Islet precursor cell (in vitro differentiated cells): ENCODE measurements at regions not wholly inside any gene's neighbourhood (a gene's known extent, or its start where the extent isn't known, plus 50 kb on each side); places are given as distances from the start of the nearest gene placed in this dataset.

Experiments used
- DNase-seq: peaks from one replicate; pipeline ENCODE4 v3.0.0-alpha.2; 2018

DNA sequence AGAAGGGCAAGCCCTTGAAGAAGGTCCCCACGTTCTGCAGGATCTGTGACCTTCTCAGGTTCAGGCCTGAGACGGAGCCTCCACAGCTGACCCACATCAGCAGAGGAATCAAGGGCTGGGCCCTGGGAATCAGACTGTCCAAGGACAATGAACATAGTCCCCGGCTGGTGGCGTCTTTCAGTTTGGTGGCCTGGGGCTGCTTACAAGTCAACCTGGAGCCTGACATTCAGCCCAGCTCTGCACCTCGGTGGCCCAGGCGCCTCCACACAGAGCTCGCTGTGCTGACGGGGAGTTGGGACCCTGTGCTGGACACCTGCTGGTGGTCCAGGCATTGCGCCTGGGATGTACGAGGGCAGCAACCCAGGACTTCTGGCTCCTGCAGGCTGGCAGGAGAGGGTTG lies 523.5 kb downstream of the TBC1D22A start:
- no peak for DNase-seq

DNA sequence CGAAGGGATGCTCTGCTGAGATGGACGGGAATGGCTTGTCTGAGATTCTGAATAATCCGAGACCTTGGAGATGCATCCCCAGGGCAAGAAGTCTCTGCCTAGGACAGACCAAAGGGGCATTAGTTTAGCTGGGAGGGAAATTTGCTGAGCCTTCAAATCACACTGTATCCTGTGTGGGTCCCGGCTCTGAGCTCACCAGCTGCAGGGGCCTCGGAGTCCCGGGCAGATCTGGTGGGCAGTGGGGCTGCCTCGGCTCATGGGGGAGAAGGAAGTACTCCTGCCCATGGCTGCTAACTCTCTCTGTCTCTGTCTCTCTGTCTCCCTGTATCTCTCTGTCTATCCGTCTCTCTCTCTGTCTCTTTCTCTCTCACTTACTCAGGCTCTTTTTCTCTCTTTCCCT lies 522.4 kb downstream of the TBC1D22A start:
- DNase-seq, result no peak

DNA sequence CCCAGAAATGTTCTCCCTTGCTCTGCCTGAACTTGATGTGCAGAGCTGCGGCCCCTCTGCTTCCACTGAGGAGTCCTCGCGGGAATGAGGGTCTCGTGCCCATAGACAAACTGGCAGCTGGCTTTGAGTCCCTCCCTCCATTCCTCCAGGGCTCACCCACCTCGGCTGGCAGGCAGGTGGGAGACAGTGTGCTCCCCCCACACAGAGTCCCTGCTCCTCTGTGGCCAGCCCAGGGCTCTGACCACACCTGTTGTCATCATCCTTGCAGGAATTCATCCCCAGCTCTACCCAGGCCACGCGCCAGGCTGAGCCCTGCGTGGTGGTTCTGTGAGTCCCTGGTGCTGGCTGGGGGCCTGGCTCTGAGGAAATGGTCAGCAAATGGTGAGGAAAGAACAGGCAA lies 521.9 kb downstream of the TBC1D22A start:
- DNase-seq, result no peak

DNA sequence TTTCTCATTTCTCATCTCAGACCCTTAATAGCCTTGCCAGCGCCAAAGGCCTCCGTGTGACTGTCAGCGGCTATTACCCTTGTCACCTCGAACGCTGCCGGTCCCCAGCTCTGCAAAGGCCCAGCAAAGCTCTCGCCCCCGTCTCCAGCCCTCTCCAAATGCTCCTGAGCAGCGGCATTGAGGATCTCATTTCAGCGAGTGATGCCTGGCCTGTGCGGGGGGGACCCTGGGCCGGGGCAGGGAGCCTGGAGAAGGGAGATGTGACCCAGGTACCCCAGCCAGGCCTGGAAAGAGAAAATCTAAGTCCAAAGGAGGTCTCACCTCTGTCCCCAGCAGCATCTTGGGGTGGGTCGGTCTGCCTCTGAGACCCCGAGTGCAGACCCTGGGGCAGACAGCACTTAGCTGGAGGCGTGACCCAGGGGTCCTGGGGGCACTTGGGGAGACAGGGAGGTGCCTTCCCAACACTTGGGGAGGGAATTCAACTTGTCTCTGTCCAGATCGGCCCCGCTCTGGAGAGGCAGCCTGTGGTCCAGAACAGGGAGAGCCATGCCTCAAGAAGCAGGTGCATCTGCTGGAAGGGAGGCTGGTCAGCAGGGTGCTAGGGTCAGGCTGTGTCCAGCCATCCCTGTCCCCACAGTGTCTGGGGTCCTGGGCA lies 521.3 kb downstream of the TBC1D22A start:
- DNase-seq, result no peak

DNA sequence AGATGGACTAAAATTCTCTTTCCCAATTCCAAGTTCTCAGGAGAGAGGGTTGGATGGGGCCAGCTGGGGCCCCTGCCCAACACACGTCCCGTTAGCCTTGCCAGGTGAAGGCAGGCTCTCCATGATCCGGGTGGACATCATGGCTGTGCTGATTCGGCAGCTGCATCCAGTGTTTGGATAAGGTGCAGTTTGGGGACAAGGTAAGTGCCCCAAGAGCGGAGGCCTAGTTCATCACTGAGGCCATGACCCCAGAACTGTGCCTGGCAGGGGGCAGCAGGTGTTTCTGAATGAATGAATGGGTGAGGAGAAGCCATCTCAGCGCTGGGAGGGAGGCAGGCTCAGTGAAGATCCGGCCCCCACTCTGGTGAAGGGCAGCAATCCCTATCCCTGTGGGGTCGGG lies 520.4 kb downstream of the TBC1D22A start:
- DNase-seq, result no peak

DNA sequence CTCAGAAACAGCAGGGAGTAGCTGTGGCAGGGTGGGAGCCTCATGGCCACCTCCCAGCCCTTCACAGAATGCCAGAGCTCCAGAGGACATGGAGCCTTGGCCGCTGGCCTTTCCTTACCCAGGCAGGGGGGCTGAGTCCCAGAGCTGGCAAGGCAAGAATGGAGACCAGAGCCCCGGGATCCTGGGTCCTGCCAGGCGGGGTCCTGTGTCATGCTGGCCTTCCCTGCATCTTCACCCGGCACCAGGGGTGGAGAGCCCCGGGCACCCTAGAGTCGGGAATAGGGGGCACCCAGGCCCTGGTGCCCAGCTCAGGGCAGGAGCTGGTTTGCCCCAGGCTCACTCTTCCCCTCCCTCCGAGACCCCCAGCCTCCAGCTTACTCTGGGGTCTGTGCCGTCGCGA lies 519.9 kb downstream of the TBC1D22A start:
- DNase-seq, result no peak

DNA sequence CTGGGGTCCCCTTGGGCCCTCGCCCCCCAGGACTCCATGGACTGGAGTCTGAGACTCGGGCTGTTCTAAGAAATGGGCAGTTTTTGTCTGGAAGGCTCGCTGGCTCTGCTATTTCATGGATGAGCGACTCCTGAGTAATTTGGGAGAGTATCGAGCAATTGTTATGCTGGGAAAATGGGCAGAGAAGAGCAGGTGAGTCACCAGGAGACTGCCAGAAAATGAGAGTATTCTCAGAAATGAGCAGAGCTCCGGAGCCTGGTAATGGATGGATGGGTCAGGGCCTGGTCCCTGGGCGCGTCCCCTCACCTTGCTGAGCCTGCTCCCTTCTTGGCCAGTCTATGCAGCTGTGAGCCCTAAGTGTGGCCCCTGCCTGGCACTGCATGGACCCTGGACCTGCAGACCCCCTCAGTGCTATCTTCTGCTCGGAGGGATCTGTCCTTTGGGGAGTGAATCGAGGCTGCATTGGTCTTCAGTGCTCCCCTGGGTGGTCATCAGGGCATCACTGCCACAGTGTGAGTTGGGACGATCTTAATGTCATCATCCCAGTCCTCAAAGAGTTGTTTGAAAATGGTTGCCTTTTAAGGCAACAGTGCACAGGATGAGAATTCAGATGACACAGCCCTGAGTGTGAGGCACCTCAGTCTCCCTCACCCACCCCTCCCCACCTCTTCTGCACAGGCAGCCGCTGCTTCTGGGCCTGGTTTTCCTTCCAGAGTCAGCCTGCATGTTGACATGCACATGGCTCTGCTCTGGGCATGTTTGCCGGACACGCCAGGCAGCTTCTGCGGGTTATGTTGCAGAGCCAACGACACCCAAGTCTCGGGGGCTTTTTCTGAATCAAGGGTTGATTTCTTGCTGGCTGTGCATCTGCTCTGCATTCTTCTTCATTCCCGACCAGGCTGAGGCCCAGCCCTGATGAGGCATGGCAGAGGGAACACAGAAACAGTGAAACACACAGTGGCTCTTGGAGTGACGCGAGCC lies 519.0 kb downstream of the TBC1D22A start:
- no peak for DNase-seq

DNA sequence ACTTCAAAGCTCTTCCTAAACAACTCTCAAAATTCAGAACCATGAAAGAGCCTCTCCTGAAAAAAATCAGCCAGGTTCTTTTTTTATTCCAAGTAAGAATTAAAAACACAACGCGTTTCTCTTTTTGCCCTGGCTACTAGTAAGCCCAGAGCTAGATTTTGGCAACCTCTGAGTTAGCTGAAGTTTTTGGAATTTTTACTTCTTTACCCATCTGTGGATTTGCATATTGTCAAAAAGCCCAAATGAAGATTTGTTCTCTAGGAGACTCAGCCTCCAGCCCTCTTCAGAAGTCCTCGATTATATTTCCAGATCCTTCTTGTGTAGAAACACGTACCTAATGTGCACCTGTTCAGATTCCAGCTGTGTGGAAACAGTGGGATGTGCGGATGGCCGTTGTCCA lies 517.9 kb downstream of the TBC1D22A start:
- no peak for DNase-seq

DNA sequence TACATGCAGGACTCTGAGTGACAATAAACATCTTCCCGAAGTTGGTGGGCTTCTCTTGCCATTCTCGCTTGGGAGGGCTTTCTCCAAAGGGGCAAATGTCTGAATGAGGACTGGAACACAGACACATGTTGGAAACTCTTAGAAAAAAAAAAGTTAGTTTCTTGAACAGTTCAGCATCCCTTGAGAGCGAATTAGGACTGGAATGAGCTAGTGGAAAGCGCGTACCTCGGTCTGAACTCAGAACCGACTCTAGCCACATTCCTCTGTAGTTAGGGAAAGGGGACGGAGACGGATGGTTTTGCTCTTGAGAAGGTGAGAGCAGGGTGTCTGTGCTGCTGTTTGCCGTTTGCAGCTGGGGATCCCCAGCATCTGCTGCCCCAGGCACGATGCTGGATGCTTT lies 517.3 kb downstream of the TBC1D22A start:
- no peak for DNase-seq

DNA sequence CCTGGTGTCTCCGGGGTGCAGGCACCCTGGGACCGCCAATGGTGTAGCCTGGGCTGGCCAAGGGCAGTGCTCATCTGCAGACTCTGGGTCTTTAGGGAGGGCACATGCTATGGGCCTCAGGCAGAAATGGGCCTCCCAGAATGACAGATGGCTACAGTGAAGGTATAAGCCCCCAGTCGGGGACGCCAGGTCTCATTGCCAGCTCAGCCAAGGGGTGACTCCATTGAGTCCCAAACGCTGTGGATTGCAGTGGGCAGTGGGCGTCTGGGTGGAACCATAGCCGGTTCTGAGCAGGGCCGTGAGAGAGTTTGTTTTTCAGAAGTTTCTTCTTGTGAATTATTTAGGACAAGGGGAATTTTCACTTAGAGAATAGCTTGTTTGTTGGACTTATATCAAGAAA lies 516.9 kb downstream of the TBC1D22A start:
- no peak for DNase-seq

DNA sequence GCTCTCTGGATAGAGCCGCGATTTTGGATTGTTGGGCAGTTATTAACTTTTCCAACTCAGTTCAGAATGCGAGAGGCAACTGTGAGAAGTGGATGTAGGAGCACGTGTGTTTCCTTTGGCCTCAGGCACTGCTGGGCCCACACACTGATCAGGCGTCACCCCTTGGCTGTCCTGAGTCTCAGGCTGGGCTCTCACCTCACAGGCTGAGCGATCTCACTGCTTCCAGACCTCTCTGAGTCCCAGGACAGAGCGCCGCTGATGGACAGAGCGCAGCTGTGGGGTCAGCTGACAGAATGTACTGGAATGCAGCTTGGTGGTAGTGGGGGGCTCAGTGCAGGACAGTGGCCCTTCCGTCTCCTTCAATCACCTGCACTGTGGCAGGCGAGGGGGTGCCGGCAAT lies 516.2 kb downstream of the TBC1D22A start:
- DNase-seq, result no peak

DNA sequence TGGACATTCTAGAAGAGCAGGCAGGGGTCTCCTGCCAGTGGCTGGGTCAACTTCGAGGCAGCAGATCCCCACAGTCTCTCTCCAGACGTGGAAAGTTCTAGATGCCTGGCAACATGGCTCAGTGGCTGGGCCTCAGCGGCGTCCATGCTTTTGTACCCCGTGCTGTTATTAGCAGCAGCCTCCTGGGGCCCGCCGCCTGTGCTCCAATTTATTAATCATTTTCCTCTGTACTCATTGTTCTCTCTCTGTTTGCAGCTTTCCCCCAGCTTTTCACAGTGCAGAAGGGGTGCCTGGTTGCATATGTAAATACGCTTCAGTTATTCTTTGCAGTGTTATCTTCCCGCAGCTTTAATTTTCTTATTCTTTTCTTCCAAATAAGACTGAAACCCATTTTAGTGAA lies 515.1 kb downstream of the TBC1D22A start:
- DNase-seq, result no peak

DNA sequence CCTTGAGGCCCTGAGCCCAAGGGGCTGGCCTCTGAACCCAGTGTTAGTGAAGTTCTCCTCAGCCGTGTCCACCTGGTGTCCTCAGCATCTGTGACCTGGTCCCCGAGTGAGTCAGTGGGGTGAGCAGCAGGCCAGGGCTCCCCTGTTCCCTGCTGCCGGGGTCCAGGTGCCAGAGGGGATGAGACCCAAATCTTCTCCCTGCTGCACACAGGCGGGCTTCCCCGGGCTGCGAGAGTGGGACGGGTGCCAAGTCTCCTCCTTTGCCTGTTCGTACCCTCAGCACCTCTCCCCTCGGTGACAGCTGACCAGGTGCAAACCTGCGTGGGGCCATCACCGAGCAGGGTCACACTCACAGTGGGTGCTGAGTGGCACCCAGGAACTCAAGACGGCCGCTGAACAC lies 514.5 kb downstream of the TBC1D22A start:
- no peak for DNase-seq

DNA sequence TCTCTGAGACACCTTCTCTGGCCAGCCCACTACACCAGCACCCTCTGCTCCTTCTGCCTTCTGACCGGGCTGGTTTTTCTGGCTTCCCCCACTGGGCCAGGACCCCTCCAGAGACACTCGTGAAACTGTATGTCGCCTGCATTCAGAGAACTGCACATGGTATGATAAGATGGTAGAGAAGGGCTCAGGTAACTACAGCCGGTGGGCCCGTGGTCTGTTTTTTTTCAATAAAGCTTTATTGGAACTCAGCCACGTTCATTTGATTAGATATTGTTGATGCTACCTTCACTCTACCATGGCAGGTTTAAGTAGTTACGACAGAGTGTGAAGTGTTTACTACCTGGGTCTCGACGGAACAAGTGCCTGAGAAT lies 514.0 kb downstream of the TBC1D22A start:
- DNase-seq, result no peak

DNA sequence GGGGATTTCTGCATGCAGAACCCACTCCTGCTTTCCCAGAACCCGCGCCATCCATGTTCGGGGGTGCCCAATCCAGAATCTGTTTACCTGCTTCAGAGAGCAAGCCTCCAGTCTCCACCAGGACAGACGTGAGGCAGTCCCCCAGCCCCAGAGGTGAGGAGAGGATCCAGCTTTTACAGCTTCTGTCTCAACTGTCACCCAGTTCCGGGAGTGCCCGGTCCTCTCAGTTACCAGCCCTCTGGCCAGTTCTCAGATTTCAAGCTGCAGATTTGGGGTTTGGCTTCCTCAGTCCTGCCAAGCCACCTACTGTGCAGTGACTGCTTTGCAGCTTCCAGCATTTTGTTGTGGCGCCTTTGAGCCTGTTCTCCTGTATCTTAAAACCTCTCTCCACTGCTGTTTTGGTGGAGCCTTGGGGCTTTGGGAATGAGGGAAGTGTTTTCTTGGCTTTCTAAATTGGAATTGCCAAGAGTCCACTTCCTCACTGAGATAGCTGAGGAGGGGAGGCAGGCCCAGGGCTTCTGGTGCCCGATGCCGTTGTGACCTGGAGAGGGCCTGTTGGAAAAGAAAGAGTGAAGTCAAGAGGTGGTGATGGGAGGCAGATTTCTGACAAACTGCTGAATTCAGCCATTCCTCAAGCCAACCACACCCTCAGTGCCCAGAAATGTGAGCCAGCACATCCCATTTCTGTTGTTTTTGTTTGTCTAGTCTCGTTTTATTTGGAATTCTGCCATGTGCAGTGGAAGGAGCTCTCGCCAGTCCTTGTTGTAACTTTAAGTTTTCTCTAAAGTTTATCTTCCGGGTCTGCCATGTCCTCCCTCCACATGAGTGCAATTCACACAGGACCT lies 513.4 kb downstream of the TBC1D22A start:
- DNase-seq, result no peak

DNA sequence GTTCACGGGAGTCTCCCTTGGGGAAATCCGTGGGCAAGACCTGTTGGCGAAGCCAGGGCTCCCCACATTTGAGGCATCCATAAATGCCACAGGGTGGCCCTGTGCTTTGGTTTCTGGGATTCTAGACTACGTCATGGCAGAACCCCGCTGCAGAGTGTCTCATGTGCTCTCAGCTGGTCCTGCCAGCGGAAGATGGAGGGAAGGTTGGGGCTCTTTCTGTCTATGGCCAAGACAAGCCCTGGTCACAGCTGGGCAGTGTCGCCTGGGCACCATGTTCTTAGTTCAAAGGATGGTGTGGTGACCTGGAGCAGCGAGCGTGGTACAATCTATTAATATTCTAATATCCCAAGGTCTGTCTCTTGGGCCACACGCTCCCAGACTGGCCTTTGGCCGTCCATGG lies 511.7 kb downstream of the TBC1D22A start:
- no peak for DNase-seq

DNA sequence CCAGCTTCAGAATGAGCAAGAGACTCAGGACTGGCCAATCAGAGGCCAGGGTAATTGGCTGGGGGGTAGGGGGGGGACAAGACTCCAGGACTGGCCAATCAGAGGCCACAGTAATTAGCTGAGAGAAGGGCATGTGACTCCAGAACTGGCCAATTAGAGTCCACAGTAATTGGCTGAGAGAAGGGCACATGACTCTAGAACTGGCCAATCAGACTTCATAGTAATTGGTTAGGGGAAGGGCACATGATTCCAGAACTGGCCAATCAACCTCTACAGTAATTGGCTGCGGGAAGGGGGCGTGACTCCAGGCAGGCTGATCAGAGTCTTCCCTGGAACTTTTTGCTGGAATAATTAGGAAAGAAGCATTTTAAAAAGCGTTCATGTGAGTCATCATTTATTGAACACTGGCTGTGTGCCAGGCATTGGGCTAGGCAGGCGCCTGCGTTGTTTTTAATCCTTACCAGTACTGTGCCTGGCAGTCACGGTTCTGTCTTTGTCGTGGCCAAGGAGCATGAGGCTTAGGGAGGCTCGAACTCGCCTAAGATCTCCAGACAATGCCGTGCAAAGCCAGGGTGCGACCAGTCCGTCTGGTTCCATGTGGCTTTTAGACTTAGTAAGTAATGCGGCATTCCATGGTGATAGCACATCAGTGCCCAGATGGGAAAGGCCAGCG lies 508.1 kb downstream of the TBC1D22A start:
- DNase-seq, result no peak

DNA sequence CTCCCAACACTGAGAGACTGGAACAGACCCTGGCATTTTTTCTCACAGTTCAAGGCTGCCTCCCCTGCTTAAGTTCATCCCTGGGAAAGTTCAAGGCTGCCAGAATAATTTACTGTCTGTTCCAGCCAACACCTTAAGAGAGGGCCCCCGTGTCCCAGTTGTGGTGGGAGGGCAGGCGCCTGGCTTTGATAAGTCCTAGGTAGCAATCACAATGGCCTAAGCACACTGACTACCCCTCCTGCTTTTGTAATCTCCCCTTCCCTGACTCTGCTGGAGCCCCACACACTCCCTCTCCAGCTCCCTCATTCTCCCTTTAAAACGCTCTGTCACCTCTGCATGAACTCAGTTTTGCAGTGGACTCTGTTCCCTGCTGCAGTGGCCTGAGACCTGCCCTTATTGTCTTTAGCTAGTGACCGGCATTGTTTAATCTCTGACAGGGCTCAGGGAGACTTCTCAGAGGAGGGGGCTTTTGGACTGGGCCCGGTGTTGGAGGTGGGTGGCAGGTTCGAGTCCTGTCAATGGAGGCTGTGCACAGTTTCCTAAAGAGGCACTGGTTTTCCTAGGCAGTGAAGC lies 507.2 kb downstream of the TBC1D22A start:
- DNase-seq, result no peak

DNA sequence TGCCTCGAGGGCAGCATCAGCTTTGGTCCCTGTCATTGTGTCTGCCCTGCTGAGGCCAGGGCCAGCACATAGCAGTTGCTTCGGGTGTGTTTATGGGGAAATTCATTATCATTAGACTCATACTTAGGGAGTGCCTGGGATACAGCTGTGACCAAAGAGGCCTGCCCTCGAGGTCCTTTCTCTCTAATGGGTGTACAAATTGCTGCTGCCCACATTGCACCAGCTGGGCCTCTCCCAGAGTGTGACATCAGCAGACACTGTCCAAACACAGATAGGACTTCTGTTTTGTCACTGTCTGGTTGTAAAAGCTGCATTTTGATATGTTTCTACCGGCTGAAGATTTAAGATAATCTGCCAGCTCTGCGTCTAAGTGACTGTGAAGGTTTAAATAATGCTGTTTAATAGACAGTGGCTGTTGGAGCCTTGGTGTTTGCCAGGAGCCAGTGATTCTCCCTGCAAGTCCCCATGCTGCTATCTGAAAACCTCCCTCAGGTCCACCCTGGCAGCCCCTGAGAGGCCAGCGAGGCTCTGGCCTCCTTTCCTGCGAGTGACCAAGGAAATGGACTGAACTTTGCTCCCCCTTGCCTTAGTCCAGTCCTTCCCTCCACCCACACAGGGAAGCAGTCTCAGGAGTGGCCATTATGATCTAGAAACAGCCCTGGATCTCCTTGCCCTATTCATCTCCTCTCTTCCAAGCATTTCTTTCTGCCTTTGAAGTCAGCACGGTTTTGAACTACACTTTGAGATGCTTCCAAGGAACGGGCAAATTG lies 505.2 kb downstream of the TBC1D22A start:
- DNase-seq, result no peak

DNA sequence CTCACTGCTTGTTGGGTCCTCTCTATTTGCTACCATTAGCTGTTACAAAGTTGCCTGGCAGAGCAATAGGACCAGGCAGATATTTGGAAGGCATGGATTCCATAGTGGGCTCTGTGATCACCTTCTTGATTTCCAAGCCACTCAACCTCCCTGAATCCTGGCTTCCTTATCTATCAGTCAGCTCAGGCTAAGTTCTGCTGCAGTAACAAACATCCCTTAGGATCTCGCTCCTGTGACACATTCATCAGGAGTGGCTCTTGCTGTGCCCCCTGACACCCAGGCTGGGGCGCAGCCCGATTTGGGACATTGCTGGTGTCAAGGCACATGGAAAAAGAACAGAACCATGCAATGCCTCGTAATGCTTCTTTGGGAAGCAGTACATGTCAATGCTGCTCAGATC lies 503.9 kb downstream of the TBC1D22A start:
- DNase-seq, result no peak

DNA sequence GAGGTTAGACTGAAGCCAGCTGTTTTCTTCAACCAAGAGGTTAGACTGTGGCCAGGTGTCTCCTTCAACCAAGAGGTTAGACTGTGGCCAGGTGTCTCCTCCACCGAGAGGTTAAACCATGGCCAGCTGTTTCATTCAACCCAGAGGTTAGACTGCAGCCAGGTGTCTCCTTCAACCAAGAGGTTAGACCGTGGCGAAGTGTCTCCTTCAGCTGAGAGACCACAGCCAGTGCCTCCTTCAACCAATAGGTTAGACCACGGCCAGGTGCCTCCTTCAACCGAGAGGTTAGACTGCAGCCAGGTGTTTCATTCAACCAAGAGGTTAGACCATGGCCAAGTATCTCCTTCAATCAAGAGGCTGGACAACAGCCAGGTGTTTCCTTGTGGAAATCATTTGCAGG lies 498.1 kb downstream of the TBC1D22A start:
- no peak for DNase-seq

DNA sequence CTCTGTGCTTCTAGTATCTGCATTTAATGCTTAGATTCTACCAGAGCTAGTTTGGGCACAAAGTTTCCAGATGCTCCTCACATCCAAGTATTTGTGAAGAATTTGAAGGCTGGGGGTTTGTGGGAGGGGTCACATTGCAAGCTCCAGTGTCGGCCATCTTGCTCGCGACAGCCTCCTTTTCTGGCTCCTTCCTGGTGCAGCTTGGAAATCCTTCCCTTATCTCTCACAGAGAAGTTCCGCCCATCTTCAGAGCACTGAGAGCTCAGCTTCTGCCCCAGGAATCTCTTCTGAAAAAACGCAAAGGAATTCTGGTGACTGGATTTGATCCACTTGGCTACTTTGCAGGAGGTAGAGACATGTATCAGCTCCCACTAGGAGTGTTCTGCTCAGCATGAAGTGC lies 497.5 kb downstream of the TBC1D22A start:
- no peak for DNase-seq
